Mesothelial cell of epicardium (in vitro differentiated cells): ENCODE measurements at regions not wholly inside any gene's neighbourhood (a gene's known extent, or its start where the extent isn't known, plus 50 kb on each side); places are given as distances from the start of the nearest gene placed in this dataset.

ENCODE experiments used
- DNase-seq, 2 experiments: peaks; one replicate each; pipeline ENCODE4 v3.0.0; 2021; ENCODE audit warnings: low spot score in 2 of 2; ENCODE audit not compliant: unreplicated experiment in 2 of 2
- H3K27ac Mint-ChIP-seq: 2 replicates; pipeline ENCODE4 v1.8.0; 2021; ENCODE audit warnings: mixed read lengths
- H3K27me3 Mint-ChIP-seq: 2 replicates; pipeline ENCODE4 v1.8.0; 2021; ENCODE audit warnings: low read depth, mixed read lengths
- H3K36me3 Mint-ChIP-seq: 2 replicates; pipeline ENCODE4 v1.8.0; 2021; ENCODE audit warnings: mixed read lengths
- H3K4me1 Mint-ChIP-seq: 2 replicates; pipeline ENCODE4 v1.8.0; 2021; ENCODE audit warnings: mixed read lengths
- H3K4me3 Mint-ChIP-seq: 2 replicates; pipeline ENCODE4 v1.8.0; 2021; ENCODE audit warnings: mild to moderate bottlenecking, moderate library complexity, mixed read lengths
- H3K9me3 Mint-ChIP-seq: 2 replicates; pipeline ENCODE4 v1.8.0; 2021; ENCODE audit warnings: mixed read lengths
- CTCF ChIP-seq: fragments of 200-600 bp; sonication (generic); IDR thresholded peaks from one replicate; pipeline ENCODE4 v1.5.0; 2021; ENCODE audit warnings: antibody characterized with exemption; ENCODE audit not compliant: unreplicated experiment

- Mint-ChIP-seq H3K27ac (no peak overlapping the region), H3K27me3 (no peaks in the 10 kb centered on the region)
- DNase-seq = no peak
Measured at GRCh38 chr1:67522793-67523192, 92.6 kb upstream of the SERBP1 start.

GRCh38 chr1:67524143-67525052 lies 94.2 kb upstream of the SERBP1 start:
- Mint-ChIP-seq H3K4me1 (no peaks in the 10 kb centered on the region), H3K27ac (no peak overlapping the region), H3K36me3 (no peaks in the 10 kb centered on the region), H3K27me3 (no peaks in the 10 kb centered on the region), H3K4me3 (no peak overlapping the region), H3K9me3 (no peaks in the 10 kb centered on the region)
- no peak for TF ChIP-seq CTCF
- no peak for DNase-seq

More at GRCh38 chr1:67522793-67523192, 92.6 kb upstream of the SERBP1 start:
- peaks cover 5% of the 10 kb centered on the region for H3K9me3 Mint-ChIP-seq
- H3K4me3 Mint-ChIP-seq = no peak overlapping the region
- no peaks in the 10 kb centered on the region for H3K36me3 Mint-ChIP-seq
- no peaks in the 10 kb centered on the region for H3K4me1 Mint-ChIP-seq
- TF ChIP-seq CTCF = no peak

GRCh38 chr1:67525053-67525760 lies 95.0 kb upstream of the SERBP1 start:
- TF ChIP-seq CTCF = no peak
- DNase-seq = no peak

GRCh38 chr1:67528141-67528540 lies 97.9 kb upstream of the SERBP1 start:
- H3K27me3 Mint-ChIP-seq = no peaks in the 10 kb centered on the region
- no peak for TF ChIP-seq CTCF
- H3K36me3 Mint-ChIP-seq = no peaks in the 10 kb centered on the region

More at GRCh38 chr1:67525053-67525760, 95.0 kb upstream of the SERBP1 start:
- H3K9me3 Mint-ChIP-seq = no peaks in the 10 kb centered on the region
- H3K27me3 Mint-ChIP-seq = no peaks in the 10 kb centered on the region
- H3K36me3 Mint-ChIP-seq = no peaks in the 10 kb centered on the region
- H3K4me1 Mint-ChIP-seq = no peaks in the 10 kb centered on the region
- H3K27ac Mint-ChIP-seq = no peak overlapping the region
- no peak overlapping the region for H3K4me3 Mint-ChIP-seq

GRCh38 chr1:67530071-67530470 lies 99.9 kb upstream of the SERBP1 start:
- Mint-ChIP-seq H3K4me1 (peaks cover 8% of the 10 kb centered on the region), H3K36me3 (no peaks in the 10 kb centered on the region), H3K4me3 (no peak overlapping the region), H3K27me3 (no peaks in the 10 kb centered on the region), H3K9me3 (no peaks in the 10 kb centered on the region), H3K27ac (no peak overlapping the region)
- DNase-seq = no peak
- no peak for TF ChIP-seq CTCF

More at GRCh38 chr1:67528141-67528540, 97.9 kb upstream of the SERBP1 start:
- Mint-ChIP-seq H3K27ac (no peak overlapping the region), H3K4me1 (no peaks in the 10 kb centered on the region), H3K9me3 (no peaks in the 10 kb centered on the region), H3K4me3 (no peak overlapping the region)
- DNase-seq = no peak
